ENCODE measurements at regions not wholly inside any gene's neighbourhood (a gene's known extent, or its start where the extent isn't known, plus 50 kb on each side); places are given as distances from the start of the nearest gene placed in this dataset.

GRCh38 chr5:9713356-9713755 is 83.2 kb upstream of the TAS2R1 start:
- Histone ChIP-seq H3K36me3 (no peaks in the 10 kb centered on the region), H3K4me1 (no peaks in the 10 kb centered on the region), H3K27ac (no peak overlapping the region), H3K4me3 (no peak overlapping the region), H3K9me3 (no peaks in the 10 kb centered on the region), H3K27me3 (peaks cover 5% of the 10 kb centered on the region)
- TF ChIP-seq POLR2AphosphoS5 (IDR thresholded peaks at IDR 0.05) (no peak), EP300 (IDR thresholded peaks at IDR 0.05) (no peak), POLR2A (IDR thresholded peaks at IDR 0.05) (no peak), CTCF (IDR thresholded peaks at IDR 0.05) (no peak)
- WGBS, 2 donors (ENCODE audit: low coverage in 1 of 2): 13 to 37% methylated on average over 4 of the region's 4 CpGs
- no peak for ATAC-seq

- Histone ChIP-seq H3K27ac (no peak overlapping the region), H3K4me3 (no peak overlapping the region), H3K4me1 (no peaks in the 10 kb centered on the region), H3K36me3 (no peaks in the 10 kb centered on the region), H3K9me3 (no peaks in the 10 kb centered on the region), H3K27me3 (peaks cover 5% of the 10 kb centered on the region)
- ATAC-seq: no peak
- TF ChIP-seq CTCF (IDR thresholded peaks at IDR 0.05) (no peak), POLR2AphosphoS5 (IDR thresholded peaks at IDR 0.05) (no peak), EP300 (IDR thresholded peaks at IDR 0.05) (no peak), POLR2A (IDR thresholded peaks at IDR 0.05) (no peak)
- WGBS, 2 donors (ENCODE audit: low coverage in 1 of 2): 58 to 59% methylated on average over 7 to 8 of the region's 8 CpGs
Observed at GRCh38 chr5:9712911-9713310, 82.8 kb upstream of the TAS2R1 start.

GRCh38 chr5:9712506-9712905 is 82.4 kb upstream of the TAS2R1 start:
- Histone ChIP-seq H3K4me3 (no peak overlapping the region), H3K9me3 (no peaks in the 10 kb centered on the region), H3K4me1 (no peaks in the 10 kb centered on the region), H3K27ac (no peak overlapping the region), H3K36me3 (no peaks in the 10 kb centered on the region), H3K27me3 (peaks cover 5% of the 10 kb centered on the region)
- no peak for TF ChIP-seq POLR2A (IDR thresholded peaks at IDR 0.05)
- TF ChIP-seq CTCF (IDR thresholded peaks at IDR 0.05): no peak
- no peak for ATAC-seq
- WGBS, 2 donors (ENCODE audit: low coverage in 1 of 2): 68 to 90% methylated on average over 2 to 4 of the region's 4 CpGs

GRCh38 chr5:9710069-9710468 is 79.9 kb upstream of the TAS2R1 start:
- H3K27me3 ChIP-seq: peaks cover 1% of the 10 kb centered on the region
- 100% methylated on average over 1 of the region's 1 CpG; no CpG with 5 or more reads in 1 of the 2 donors for WGBS, 2 donors (ENCODE audit: low coverage in 1 of 2)
- ATAC-seq: no peak

More at GRCh38 chr5:9710069-9710468, 79.9 kb upstream of the TAS2R1 start:
- Histone ChIP-seq H3K36me3 (no peaks in the 10 kb centered on the region), H3K27ac (no peak overlapping the region), H3K4me1 (no peaks in the 10 kb centered on the region), H3K4me3 (no peak overlapping the region), H3K9me3 (no peaks in the 10 kb centered on the region)
- TF ChIP-seq EP300 (IDR thresholded peaks at IDR 0.05) (no peak), CTCF (IDR thresholded peaks at IDR 0.05) (no peak), POLR2A (IDR thresholded peaks at IDR 0.05) (no peak), POLR2AphosphoS5 (IDR thresholded peaks at IDR 0.05) (no peak)

All from gastroesophageal sphincter (tissue), 4 donors.